ENCODE measurements at regions not wholly inside any gene's neighbourhood (a gene's known extent, or its start where the extent isn't known, plus 50 kb on each side); places are given as distances from the start of the nearest gene placed in this dataset.

- H3K27me3 ChIP-seq: no peaks in the 10 kb centered on the region
Measured at GRCh38 chr1:5394111-5394510, 598.1 kb downstream of the NPHP4 start.

DNA sequence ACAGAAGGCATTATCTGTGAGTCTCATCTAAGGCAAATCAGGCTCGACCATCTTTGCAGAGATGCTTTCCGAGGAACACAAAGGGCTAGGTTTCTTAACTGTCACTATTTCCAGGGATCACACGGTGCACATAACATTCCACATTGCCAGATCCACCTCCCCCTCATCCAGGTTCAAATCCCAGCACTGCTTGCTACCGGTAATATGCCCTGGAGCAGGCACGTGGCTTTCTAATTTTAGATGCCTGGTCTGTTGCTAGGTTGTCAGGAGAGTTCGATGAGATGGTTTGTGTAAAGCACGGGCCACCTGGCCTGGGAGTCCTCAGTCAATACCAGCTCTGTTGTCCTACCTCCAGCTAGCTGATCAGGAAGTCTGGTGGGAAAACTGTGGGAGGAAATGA lies 598.6 kb downstream of the NPHP4 start:
- Histone ChIP-seq H3K27ac (no peak overlapping the region), H3K27me3 (no peaks in the 10 kb centered on the region), H3K4me1 (no peaks in the 10 kb centered on the region), H3K36me3 (no peaks in the 10 kb centered on the region), H3K9me3 (no peaks in the 10 kb centered on the region), H3K4me3 (no peak overlapping the region)
- intact Hi-C loops (cut with DNase I): no loop called here
- TF ChIP-seq, protein P1, sequence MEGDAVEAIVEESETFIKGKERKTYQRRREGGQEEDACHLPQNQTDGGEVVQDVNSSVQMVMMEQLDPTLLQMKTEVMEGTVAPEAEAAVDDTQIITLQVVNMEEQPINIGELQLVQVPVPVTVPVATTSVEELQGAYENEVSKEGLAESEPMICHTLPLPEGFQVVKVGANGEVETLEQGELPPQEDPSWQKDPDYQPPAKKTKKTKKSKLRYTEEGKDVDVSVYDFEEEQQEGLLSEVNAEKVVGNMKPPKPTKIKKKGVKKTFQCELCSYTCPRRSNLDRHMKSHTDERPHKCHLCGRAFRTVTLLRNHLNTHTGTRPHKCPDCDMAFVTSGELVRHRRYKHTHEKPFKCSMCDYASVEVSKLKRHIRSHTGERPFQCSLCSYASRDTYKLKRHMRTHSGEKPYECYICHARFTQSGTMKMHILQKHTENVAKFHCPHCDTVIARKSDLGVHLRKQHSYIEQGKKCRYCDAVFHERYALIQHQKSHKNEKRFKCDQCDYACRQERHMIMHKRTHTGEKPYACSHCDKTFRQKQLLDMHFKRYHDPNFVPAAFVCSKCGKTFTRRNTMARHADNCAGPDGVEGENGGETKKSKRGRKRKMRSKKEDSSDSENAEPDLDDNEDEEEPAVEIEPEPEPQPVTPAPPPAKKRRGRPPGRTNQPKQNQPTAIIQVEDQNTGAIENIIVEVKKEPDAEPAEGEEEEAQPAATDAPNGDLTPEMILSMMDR (IDR thresholded peaks at IDR 0.05): no peak
- no peak for DNase-seq (ENCODE audit: low spot score in 2 of 2)

More at GRCh38 chr1:5394111-5394510, 598.1 kb downstream of the NPHP4 start:
- no peak overlapping the region for H3K4me3 ChIP-seq
- H3K27ac ChIP-seq: no peak overlapping the region
- no peaks in the 10 kb centered on the region for H3K9me3 ChIP-seq
- no peaks in the 10 kb centered on the region for H3K36me3 ChIP-seq
- no peak for DNase-seq (ENCODE audit: low spot score in 2 of 2)
- no peaks in the 10 kb centered on the region for H3K4me1 ChIP-seq
- intact Hi-C loops (cut with DNase I): no loop called here
- TF ChIP-seq, protein P1 (IDR thresholded peaks at IDR 0.05): no peak

- Histone ChIP-seq H3K27ac (no peak overlapping the region), H3K9me3 (no peaks in the 10 kb centered on the region), H3K4me3 (no peak overlapping the region), H3K4me1 (no peaks in the 10 kb centered on the region), H3K27me3 (no peaks in the 10 kb centered on the region), H3K36me3 (no peaks in the 10 kb centered on the region)
- TF ChIP-seq, protein P1 (IDR thresholded peaks at IDR 0.05): no peak
- no peak for DNase-seq (ENCODE audit: low spot score in 2 of 2)
- intact Hi-C loops (cut with DNase I): no loop called here
Measured at GRCh38 chr1:5393146-5393545, 599.1 kb downstream of the NPHP4 start.

GRCh38 chr1:5391725-5392124 lies 600.5 kb downstream of the NPHP4 start:
- Histone ChIP-seq H3K27ac (no peak overlapping the region), H3K9me3 (no peaks in the 10 kb centered on the region), H3K4me3 (no peak overlapping the region), H3K4me1 (no peaks in the 10 kb centered on the region), H3K27me3 (no peaks in the 10 kb centered on the region), H3K36me3 (no peaks in the 10 kb centered on the region)
- no peak for DNase-seq (ENCODE audit: low spot score in 2 of 2)
- TF ChIP-seq, protein P1 (IDR thresholded peaks at IDR 0.05): no peak
- intact Hi-C loops (cut with DNase I): no loop called here

DNA sequence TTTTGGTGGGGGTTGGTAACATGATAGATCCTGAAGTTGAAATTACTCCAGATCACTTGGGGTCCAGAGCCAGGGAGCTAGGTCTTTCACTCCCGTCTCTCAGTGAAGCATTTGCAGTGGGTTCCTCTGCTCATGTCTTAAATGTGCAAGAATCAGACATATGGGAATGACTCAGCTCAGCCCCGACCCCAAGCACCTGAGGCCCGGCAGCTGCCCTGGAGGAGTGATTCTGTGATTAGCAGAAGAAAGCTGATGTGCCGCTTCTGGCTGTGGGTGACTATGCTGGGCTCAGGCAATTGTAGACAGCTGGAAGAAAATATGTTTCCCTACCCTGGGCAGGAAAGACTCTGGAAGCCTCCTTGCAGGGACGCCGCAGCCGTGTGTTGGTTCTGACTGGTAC lies 601.7 kb downstream of the NPHP4 start:
- TF ChIP-seq, protein P1 (IDR thresholded peaks at IDR 0.05): no peak
- intact Hi-C loops (cut with DNase I): no loop called here
- H3K36me3 ChIP-seq: no peaks in the 10 kb centered on the region
- H3K4me3 ChIP-seq: no peak overlapping the region
- no peaks in the 10 kb centered on the region for H3K9me3 ChIP-seq
- H3K4me1 ChIP-seq: no peaks in the 10 kb centered on the region
- no peaks in the 10 kb centered on the region for H3K27me3 ChIP-seq
- DNase-seq (ENCODE audit: low spot score in 2 of 2): no peak
- H3K27ac ChIP-seq: no peak overlapping the region
